ENCODE measurements at regions not wholly inside any gene's neighbourhood (a gene's known extent, or its start where the extent isn't known, plus 50 kb on each side); places are given as distances from the start of the nearest gene placed in this dataset.
"Not testable (repeated sequence)": the region's sequence is repeated elsewhere in the genome, so short reads cannot be mapped to it uniquely, and the experiment has no call there.

- not testable (repeated sequence) for TF ChIP-seq CTCF (IDR thresholded peaks at IDR 0.05); ZFX (IDR thresholded peaks at IDR 0.05; ENCODE audit: borderline replicate concordance)
Measured at GRCh38 chrX:75602022-75602421, 79.2 kb upstream of the ZDHHC15 start.
